Keratinocyte (primary cell): ENCODE measurements at regions not wholly inside any gene's neighbourhood (a gene's known extent, or its start where the extent isn't known, plus 50 kb on each side); places are given as distances from the start of the nearest gene placed in this dataset.

Source experiments
- DNase-seq: peaks from one replicate; pipeline ENCODE4 v3.0.0-alpha.2; 2011; ENCODE audit warnings: low read depth, missing footprints, low spot score
- FAIRE-seq: peaks from 2 replicates; lab custom pipeline; 2011; peaks lifted over from hg19 to GRCh38; lab: Jason Lieb, UNC
- H2AFZ ChIP-seq: 2 replicates; pipeline ENCODE4 v1.6.0; 2012; ENCODE audit warnings: low read length, control low read depth, inconsistent platforms; ENCODE audit not compliant: control insufficient read depth
- H3K27ac ChIP-seq: 2 replicates; pipeline ENCODE4 v1.5.1; 2011; ENCODE audit warnings: low read length; ENCODE audit not compliant: control insufficient read depth, insufficient read depth
- H3K27me3 ChIP-seq: 3 replicates; pipeline ENCODE4 v1.6.0; 2011; ENCODE audit warnings: low read length; ENCODE audit not compliant: control insufficient read depth, insufficient read depth; ENCODE audit errors: extremely low read depth
- H3K36me3 ChIP-seq, 2 experiments: 2 replicates in 1 of 2; 3 replicates in 1 of 2; pipeline ENCODE4 v1.5.1; 2011; ENCODE audit warnings: low read length in 2 of 2, mild to moderate bottlenecking in 1 of 2; ENCODE audit not compliant: control insufficient read depth in 2 of 2, insufficient read depth in 2 of 2; ENCODE audit errors: extremely low read depth in 1 of 2
- H3K4me1 ChIP-seq: 3 replicates; pipeline ENCODE4 v1.5.1; 2011; ENCODE audit warnings: low read length; ENCODE audit not compliant: control insufficient read depth, insufficient read depth; ENCODE audit errors: extremely low read depth
- H3K4me2 ChIP-seq: 3 replicates; pipeline ENCODE4 v1.6.0; 2011; ENCODE audit warnings: low read depth, low read length; ENCODE audit not compliant: control insufficient read depth, insufficient read depth; ENCODE audit errors: extremely low read depth
- H3K4me3 ChIP-seq, 3 experiments: fragments of 200-600 bp in 1 of 3; sonication (generic) in 1 of 3; 2 replicates in 2 of 3; 3 replicates in 1 of 3; pipeline ENCODE4 v1.5.1; 2011 to 2016; ENCODE audit warnings: low read length in 3 of 3, mild to moderate bottlenecking in 3 of 3, control low read depth in 2 of 3, inconsistent platforms in 1 of 3, low read depth in 1 of 3, mixed read lengths in 1 of 3, mixed run types in 1 of 3, moderate library complexity in 1 of 3; ENCODE audit not compliant: control insufficient read depth in 2 of 3, insufficient read depth in 2 of 3; ENCODE audit errors: extremely low read depth in 1 of 3
- H3K79me2 ChIP-seq: 2 replicates; pipeline ENCODE4 v1.6.0; 2012; ENCODE audit warnings: low read length; ENCODE audit not compliant: control insufficient read depth, insufficient read depth
- H3K9ac ChIP-seq: 3 replicates; pipeline ENCODE4 v1.6.0; 2011; ENCODE audit warnings: low read length; ENCODE audit not compliant: control insufficient read depth, insufficient read depth; ENCODE audit errors: extremely low read depth
- H3K9me1 ChIP-seq: 3 replicates; pipeline ENCODE4 v1.6.0; 2011; ENCODE audit warnings: low read length; ENCODE audit not compliant: control insufficient read depth, insufficient read depth; ENCODE audit errors: extremely low read depth
- H3K9me3 ChIP-seq: 2 replicates; pipeline ENCODE4 v1.5.1; 2012; ENCODE audit warnings: low read depth, low read length; ENCODE audit not compliant: control insufficient read depth
- H4K20me1 ChIP-seq: 3 replicates; pipeline ENCODE4 v1.6.0; 2011; ENCODE audit warnings: low read length; ENCODE audit not compliant: control insufficient read depth, insufficient read depth; ENCODE audit errors: extremely low read depth
- CTCF ChIP-seq, 3 experiments: IDR thresholded peaks in 1 of 3; conservative IDR thresholded peaks in 1 of 3; optimal IDR thresholded peaks in 1 of 3; 2 replicates in 2 of 3; 3 replicates in 1 of 3; pipeline versions ENCODE3 to v1.5.1; 2011; ENCODE audit warnings: low read length in 3 of 3, mild to moderate bottlenecking in 3 of 3, moderate library complexity in 2 of 3, control low read depth in 1 of 3, inconsistent platforms in 1 of 3; ENCODE audit not compliant: insufficient read depth in 2 of 3; ENCODE audit errors: extremely low read depth in 1 of 3
- EZH2 ChIP-seq: IDR thresholded peaks from one replicate; pipeline ENCODE4 v1.6.1; 2012; ENCODE audit warnings: inconsistent platforms, mild to moderate bottlenecking, low read length, moderate library complexity
- dilution Hi-C: fragments of 300-500 bp; cut with MboI; formaldehyde crosslinking; loops from one replicate; pipeline ENCODE4 v1.7.0; 2020; ENCODE audit warnings: low sequenced_read_pairs; ENCODE audit not compliant: extremely low pct_ligation_motif_present

GRCh38 chr2:23037596-23037995 lies 347.4 kb upstream of the KLHL29 start:
- no peak overlapping the region for H3K9ac ChIP-seq
- no peaks in the 10 kb centered on the region for H4K20me1 ChIP-seq
- no peaks in the 10 kb centered on the region for H3K36me3 ChIP-seq
- no peaks in the 10 kb centered on the region for H3K79me2 ChIP-seq
- no peak for DNase-seq
- no peaks in the 10 kb centered on the region for H3K4me1 ChIP-seq
- no peak for FAIRE-seq
- TF ChIP-seq CTCF (optimal IDR thresholded peaks at IDR 0.05 in 1 of 3, IDR thresholded peaks at IDR 0.05 in 1 of 3, conservative IDR thresholded peaks at IDR 0.05 in 1 of 3; ENCODE audit: extremely low read depth in 1 of 3, insufficient read depth in 2 of 3, low read length in 3 of 3) (no peak), EZH2 (no peak)
- H2AFZ ChIP-seq, result no peak overlapping the region
- dilution Hi-C loops, result no loop called here
- H3K4me2 ChIP-seq, result no peak overlapping the region
- no peaks in the 10 kb centered on the region for H3K27me3 ChIP-seq
- H3K4me3 ChIP-seq, result no peak overlapping the region
- no peaks in the 10 kb centered on the region for H3K9me3 ChIP-seq
- no peaks in the 10 kb centered on the region for H3K9me1 ChIP-seq
- H3K27ac ChIP-seq, result no peak overlapping the region

- H3K9me3 ChIP-seq, result no peaks in the 10 kb centered on the region
- H3K79me2 ChIP-seq, result no peaks in the 10 kb centered on the region
- FAIRE-seq (no peak), DNase-seq (no peak)
- H3K4me2 ChIP-seq, result no peak overlapping the region
- no peaks in the 10 kb centered on the region for H3K27me3 ChIP-seq
- H4K20me1 ChIP-seq, result no peaks in the 10 kb centered on the region
- no peaks in the 10 kb centered on the region for H3K4me1 ChIP-seq
- dilution Hi-C loops, result no loop called here
- H3K36me3 ChIP-seq, result no peaks in the 10 kb centered on the region
- no peak overlapping the region for H3K4me3 ChIP-seq
- TF ChIP-seq EZH2, result no peak
- no peak for TF ChIP-seq CTCF (optimal IDR thresholded peaks at IDR 0.05 in 1 of 3, IDR thresholded peaks at IDR 0.05 in 1 of 3, conservative IDR thresholded peaks at IDR 0.05 in 1 of 3; ENCODE audit: extremely low read depth in 1 of 3, insufficient read depth in 2 of 3, low read length in 3 of 3)
- H3K9ac ChIP-seq, result no peak overlapping the region
- no peak overlapping the region for H2AFZ ChIP-seq
- H3K27ac ChIP-seq, result no peak overlapping the region
- no peaks in the 10 kb centered on the region for H3K9me1 ChIP-seq
These were observed 343.5 kb upstream of the KLHL29 start for GRCh38 chr2:23041443-23041842.
